GM12874 (cell line): ENCODE measurements at regions not wholly inside any gene's neighbourhood (a gene's known extent, or its start where the extent isn't known, plus 50 kb on each side); places are given as distances from the start of the nearest gene placed in this dataset.

Experiments used
- CTCF ChIP-seq: IDR thresholded peaks from 2 replicates; pipeline ENCODE4 v1.5.1; 2011; ENCODE audit warnings: low read depth, mild to moderate bottlenecking, control low read depth, low read length, moderate library complexity; ENCODE audit not compliant: insufficient read depth

GRCh38 chr3:22928216-22929110 lies 274.7 kb upstream of the UBE2E2 start:
- TF ChIP-seq CTCF = no peak

DNA sequence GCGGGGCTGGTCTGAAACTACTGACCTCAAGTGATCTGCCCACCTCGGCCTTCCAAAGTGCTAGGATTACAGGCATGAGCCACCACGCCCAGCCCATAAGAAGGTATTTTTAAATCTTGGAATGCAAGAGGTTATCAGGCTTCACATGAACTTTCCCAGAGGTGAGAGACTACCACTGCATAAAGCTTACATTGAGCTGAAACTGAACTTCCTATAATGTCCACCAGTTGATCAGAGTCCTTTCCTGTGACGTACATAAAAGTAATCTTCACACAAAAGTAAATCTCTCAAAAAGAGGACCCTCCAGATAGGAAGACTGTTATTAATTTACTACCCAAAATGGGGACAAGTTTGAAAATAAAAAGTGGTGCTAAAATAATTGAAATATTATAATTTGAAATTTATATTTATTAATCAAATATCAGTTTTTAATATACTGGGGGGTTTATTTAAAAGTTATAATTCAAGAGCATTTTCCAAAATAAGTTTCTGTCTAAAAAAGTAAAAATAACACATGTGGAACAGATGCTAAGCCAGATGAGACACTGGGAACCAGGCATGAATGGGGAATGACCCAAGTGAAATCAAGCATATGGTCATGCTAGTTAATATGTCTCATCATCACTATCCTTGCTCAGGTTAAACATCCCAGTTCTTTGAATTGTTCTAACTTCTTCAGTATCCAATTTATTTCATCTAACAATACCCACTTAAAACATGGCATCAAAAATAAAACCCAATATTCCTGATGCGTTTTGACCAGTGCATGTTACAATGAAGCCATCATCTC lies 269.9 kb upstream of the UBE2E2 start:
- TF ChIP-seq CTCF = no peak

GRCh38 chr3:22933841-22934116 lies 269.3 kb upstream of the UBE2E2 start:
- TF ChIP-seq CTCF = no peak

DNA sequence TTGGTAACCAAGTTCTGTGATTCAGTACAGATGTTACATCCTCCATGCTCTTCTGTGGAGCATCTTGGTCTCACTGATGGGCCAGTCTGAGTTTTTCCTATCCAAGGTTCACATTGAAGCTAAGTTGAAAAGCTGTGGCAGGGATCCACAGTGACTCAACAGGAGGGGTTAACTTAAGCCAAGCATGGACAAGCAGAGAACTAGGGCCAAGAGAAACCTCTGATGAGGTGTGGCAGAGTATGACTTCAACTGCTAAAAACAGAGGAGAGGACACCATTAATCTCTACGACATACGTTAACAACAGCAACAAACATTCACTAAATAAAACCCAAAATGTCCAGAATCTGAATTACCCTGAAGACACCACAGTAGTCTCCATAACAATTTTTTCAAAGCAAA lies 268.1 kb upstream of the UBE2E2 start:
- TF ChIP-seq CTCF = no peak

DNA sequence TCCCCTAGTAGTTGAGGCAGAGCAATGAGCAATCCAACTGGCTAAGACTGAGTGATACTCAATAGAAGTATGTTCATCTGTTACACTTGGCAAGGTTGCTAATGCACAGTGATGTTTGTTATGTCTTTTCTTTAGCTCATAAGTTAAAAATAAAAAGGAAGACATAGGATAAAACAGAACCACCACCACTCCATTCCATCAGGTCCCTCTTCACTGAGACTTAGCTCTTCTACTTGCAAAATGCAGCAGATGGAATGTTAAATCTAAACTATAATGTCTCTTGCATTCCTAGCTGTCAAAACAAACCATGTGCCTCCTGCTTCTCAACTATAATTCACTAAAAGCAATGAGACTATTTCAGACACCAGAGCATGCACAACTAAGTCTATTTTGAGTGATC lies 265.6 kb upstream of the UBE2E2 start:
- TF ChIP-seq CTCF = no peak

DNA sequence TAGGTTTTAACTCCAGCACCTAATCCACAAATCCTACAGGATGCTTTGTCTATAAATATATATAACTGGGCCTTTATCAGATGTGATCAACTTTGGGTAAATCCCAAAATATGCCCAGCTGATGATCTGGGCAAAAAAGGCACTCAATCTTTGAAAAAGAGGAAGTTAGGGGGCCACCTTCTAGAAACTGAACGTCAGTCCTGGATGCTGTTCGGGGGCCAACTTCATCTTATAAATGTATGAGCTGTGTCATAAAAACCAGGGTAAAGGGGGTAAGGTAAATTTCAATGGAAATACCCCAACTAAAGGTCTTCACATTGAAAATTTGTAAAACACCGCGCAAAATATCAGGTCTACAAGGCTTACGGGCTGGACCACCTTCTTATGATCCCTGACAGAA lies 264.4 kb upstream of the UBE2E2 start:
- no peak for TF ChIP-seq CTCF

DNA sequence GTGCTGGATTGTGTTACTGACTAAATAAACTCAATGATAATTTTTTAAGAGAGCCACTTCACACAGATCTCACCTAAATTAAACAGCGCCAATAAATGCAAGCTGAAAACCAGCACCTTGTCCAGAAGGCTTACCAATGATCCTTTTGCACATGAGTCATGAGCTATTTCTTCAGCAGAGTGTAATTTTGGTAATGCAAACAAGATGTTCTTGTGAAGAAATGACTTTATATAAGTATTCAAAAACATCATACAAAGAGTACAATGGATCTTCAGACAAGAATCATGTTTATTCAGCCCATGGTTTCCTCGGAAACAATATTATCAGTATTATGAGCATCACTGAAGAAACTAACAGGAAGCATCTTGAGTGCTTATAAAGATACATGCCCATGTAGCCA lies 263.8 kb upstream of the UBE2E2 start:
- no peak for TF ChIP-seq CTCF
